ENCODE measurements at regions not wholly inside any gene's neighbourhood (a gene's known extent, or its start where the extent isn't known, plus 50 kb on each side); places are given as distances from the start of the nearest gene placed in this dataset.

GRCh38 chrX:1139185-1139500, 73.3 kb downstream of the CRLF2 start:
- Histone ChIP-seq H3K18ac (ENCODE audit: low read depth, low read length) (no peak overlapping the region), H3K9me1 (ENCODE audit: insufficient read depth, low read length) (no peaks in the 10 kb centered on the region), H3K4ac (ENCODE audit: low read depth, low read length) (no peak overlapping the region), H3K27ac (ENCODE audit: insufficient read depth, low read length) (no peak overlapping the region), H2BK5ac (ENCODE audit: low read depth, low read length, poor library complexity, severe bottlenecking) (no peak overlapping the region), H4K8ac (ENCODE audit: low read depth in 2 of 2, low read length in 2 of 2) (no peak overlapping the region), H3K36me3 (ENCODE audit: control insufficient read depth, insufficient read depth, low read length) (no peaks in the 10 kb centered on the region), H3K23ac (ENCODE audit: low read depth, low read length) (no peak overlapping the region), H2AK9ac (replicated peaks; ENCODE audit: low read depth, low read length, poor library complexity) (no peak overlapping the region), H3K4me1 (ENCODE audit: control insufficient read depth, insufficient read depth, low read length) (no peaks in the 10 kb centered on the region), H3K9me3 (ENCODE audit: control insufficient read depth, insufficient read depth, low read length) (peaks cover 29% of the 10 kb centered on the region), H3K14ac (replicated peaks; ENCODE audit: low read depth, low read length) (no peak overlapping the region), H2AFZ (replicated peaks; ENCODE audit: low read length, poor library complexity) (no peak overlapping the region), H4K5ac (ENCODE audit: low read depth, low read length) (no peak overlapping the region), H2AK5ac (ENCODE audit: low read depth, low read length) (no peak overlapping the region), H3K4me3 (ENCODE audit: insufficient read depth, low read depth, low read length) (no peak overlapping the region), H3K9ac (ENCODE audit: low read depth, low read length) (no peak overlapping the region), H4K20me1 (ENCODE audit: insufficient read depth, low read length) (no peaks in the 10 kb centered on the region), H3K27me3 (ENCODE audit: control insufficient read depth, insufficient read depth, low read length) (no peaks in the 10 kb centered on the region), H3K4me2 (ENCODE audit: low read depth, low read length) (no peak overlapping the region), H2BK15ac (ENCODE audit: low read depth, low read length) (no peak overlapping the region), H3K79me1 (ENCODE audit: low read depth in 1 of 2, low read length in 2 of 2) (no peaks in the 10 kb centered on the region), H2BK120ac (ENCODE audit: low read depth, low read length) (no peak overlapping the region), H3K56ac (ENCODE audit: extremely low read depth, insufficient read depth, low read length) (no peak overlapping the region), H2BK20ac (ENCODE audit: low read depth, low read length) (no peak overlapping the region), H4K91ac (ENCODE audit: insufficient read depth, low read depth, low read length) (no peak overlapping the region)
- TF ChIP-seq SMC3 (IDR thresholded peaks at IDR 0.05; ENCODE audit: low read depth, low read length) (no peak), CHD1 (IDR thresholded peaks at IDR 0.05; ENCODE audit: low read depth, low read length) (no peak), MXI1 (IDR thresholded peaks at IDR 0.05; ENCODE audit: borderline replicate concordance, low read depth, low read length) (no peak), USF2 (IDR thresholded peaks at IDR 0.05; ENCODE audit: low read depth, low read length) (no peak), NFE2L2 (IDR thresholded peaks at IDR 0.05; ENCODE audit: low read depth, low read length) (no peak), MAZ (IDR thresholded peaks at IDR 0.05; ENCODE audit: borderline replicate concordance, low read depth, low read length) (no peak), RCOR1 (IDR thresholded peaks at IDR 0.05; ENCODE audit: insufficient replicate concordance, low read length) (no peak), MAFK (IDR thresholded peaks at IDR 0.05; ENCODE audit: low read depth, low read length) (no peak), RAD21 (IDR thresholded peaks at IDR 0.05; ENCODE audit: low read length) (no peak), ELK1 (IDR thresholded peaks at IDR 0.05; ENCODE audit: borderline replicate concordance, low read depth, low read length) (no peak), FOS (IDR thresholded peaks at IDR 0.05; ENCODE audit: low read depth, low read length) (no peak), CEBPB (IDR thresholded peaks at IDR 0.05; ENCODE audit: low read depth, low read length) (no peak), CTCF (conservative IDR thresholded peaks at IDR 0.05; ENCODE audit: low read depth, low read length) (no peak), BHLHE40 (IDR thresholded peaks at IDR 0.05; ENCODE audit: low read depth, low read length) (no peak), POLR2A (IDR thresholded peaks at IDR 0.05; ENCODE audit: low read depth, low read length) (no peak), RFX5 (IDR thresholded peaks at IDR 0.05; ENCODE audit: low read depth, low read length) (no peak)
- in situ Hi-C loops (cut with MboI; ENCODE audit: low sequenced_read_pairs): no loop called here
- WGBS, 2 experiments (ENCODE audit: extremely low coverage in 2 of 2, insufficient read length in 1 of 2): 58% methylated on average over 6 of the region's 10 CpGs; no CpG with 5 or more reads in 1 of the 2 experiments
- POLR2A ChIA-PET (ENCODE audit: unreplicated experiment): no interaction called here
- DNase-seq (no peak), ATAC-seq (ENCODE audit: low read depth) (no peak)
- intact Hi-C loops (cut with micrococcal nuclease): no loop called here
- CTCF ChIA-PET: no interaction called here
- dilution Hi-C loops (cut with HindIII; ENCODE audit: low sequenced_read_pairs, unreplicated experiment): no loop called here
- no TSS peak for BruUV-seq (replicated peaks)
